ENCODE measurements at regions not wholly inside any gene's neighbourhood (a gene's known extent, or its start where the extent isn't known, plus 50 kb on each side); places are given as distances from the start of the nearest gene placed in this dataset.

DNA sequence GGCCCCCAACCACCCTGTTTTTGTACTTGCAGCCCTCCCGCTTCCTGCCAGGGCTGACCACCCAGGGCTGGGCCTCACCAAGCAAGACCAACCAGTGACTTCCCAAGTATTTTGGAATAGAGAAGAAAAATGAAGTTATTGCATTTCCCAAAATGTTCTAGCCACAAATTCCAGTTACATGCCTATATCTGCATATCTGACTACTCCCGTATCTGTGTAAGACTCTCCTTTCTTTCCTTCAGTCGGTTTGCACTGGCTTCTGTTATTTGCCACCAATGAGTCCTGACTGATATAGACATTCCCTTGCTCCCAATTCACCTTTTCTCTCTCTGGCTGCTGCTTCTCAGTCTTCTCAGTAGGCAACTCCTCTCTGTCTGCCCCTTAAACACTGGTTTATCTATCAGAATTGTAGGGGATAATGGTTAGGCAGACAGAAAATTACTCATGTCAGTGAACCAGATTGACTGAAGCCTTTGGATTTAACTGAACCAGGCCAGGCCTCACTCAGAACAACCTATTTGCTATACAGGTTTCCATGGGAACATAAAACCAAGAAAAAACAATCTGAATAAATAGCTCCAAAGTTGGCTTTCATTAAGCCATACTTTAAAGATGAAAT lies 85.3 kb downstream of the SPTSSA start:
- H3K4me2 ChIP-seq (ENCODE audit: insufficient read depth, low read length), result no peak overlapping the region
- ChIA-PET POLR2A (no interaction called here), CTCF (no interaction called here)
- no peak overlapping the region for H3K9ac ChIP-seq (replicated peaks; ENCODE audit: extremely low read depth, insufficient read depth, low read length)
- H3K9me1 ChIP-seq (replicated peaks; ENCODE audit: control insufficient read depth, extremely low read depth, insufficient read depth, low read length), result no peaks in the 10 kb centered on the region
- H2AFZ ChIP-seq (ENCODE audit: low read depth, low read length), result no peak overlapping the region
- no peaks in the 10 kb centered on the region for H3K79me2 ChIP-seq (ENCODE audit: control insufficient read depth, insufficient read depth, low read length)
- DNase-seq (ENCODE audit: low read depth, low spot score), result no peak
- FAIRE-seq, result no peak
- H4K20me1 ChIP-seq (replicated peaks; ENCODE audit: control insufficient read depth, extremely low read depth, insufficient read depth, low read length), result no peaks in the 10 kb centered on the region
- H3K36me3 ChIP-seq (ENCODE audit: control insufficient read depth in 2 of 2, extremely low read depth in 1 of 2, insufficient read depth in 2 of 2, low read length in 2 of 2), result no peaks in the 10 kb centered on the region
- BruUV-seq (replicated peaks), result no TSS peak
- H3K27me3 ChIP-seq (ENCODE audit: control insufficient read depth in 2 of 2, insufficient read depth in 2 of 2, low read length in 2 of 2), result peaks cover 3 to 6% of the 10 kb centered on the region in 2 experiments
- no peak overlapping the region for H3K4me3 ChIP-seq (replicated peaks in 1 of 3; ENCODE audit: insufficient read depth in 1 of 3, low read depth in 1 of 3, low read length in 3 of 3)
- H3K9me3 ChIP-seq (replicated peaks; ENCODE audit: control insufficient read depth, insufficient read depth, low read length), result no peaks in the 10 kb centered on the region
- no peaks in the 10 kb centered on the region for H3K4me1 ChIP-seq (ENCODE audit: control insufficient read depth, extremely low read depth, insufficient read depth, low read length)
- dilution Hi-C loops (cut with MboI; ENCODE audit: extremely low pct_ligation_motif_present, low sequenced_read_pairs), result no loop called here
- no peak overlapping the region for H3K27ac ChIP-seq (ENCODE audit: insufficient read depth, low read depth, low read length)
- TF ChIP-seq JUN (IDR thresholded peaks at IDR 0.05; ENCODE audit: borderline replicate concordance, insufficient read depth, insufficient read length, low read depth) (no peak), EZH2 (IDR thresholded peaks at IDR 0.05; ENCODE audit: borderline replicate concordance, low read depth, low read length, severe bottlenecking) (no peak), FOS (IDR thresholded peaks at IDR 0.05; ENCODE audit: borderline replicate concordance, insufficient read depth, low read length) (no peak), MYC (IDR thresholded peaks at IDR 0.05; ENCODE audit: low read depth, low read length) (no peak), POLR2AphosphoS5 (IDR thresholded peaks at IDR 0.05; ENCODE audit: insufficient read depth, low read depth, low read length) (no peak), POLR2A (IDR thresholded peaks at IDR 0.05; ENCODE audit: low read depth, low read length) (no peak), GATA2 (IDR thresholded peaks at IDR 0.05; ENCODE audit: insufficient read depth, insufficient read length, low read depth, low read length) (no peak)
- TF ChIP-seq, protein P1, sequence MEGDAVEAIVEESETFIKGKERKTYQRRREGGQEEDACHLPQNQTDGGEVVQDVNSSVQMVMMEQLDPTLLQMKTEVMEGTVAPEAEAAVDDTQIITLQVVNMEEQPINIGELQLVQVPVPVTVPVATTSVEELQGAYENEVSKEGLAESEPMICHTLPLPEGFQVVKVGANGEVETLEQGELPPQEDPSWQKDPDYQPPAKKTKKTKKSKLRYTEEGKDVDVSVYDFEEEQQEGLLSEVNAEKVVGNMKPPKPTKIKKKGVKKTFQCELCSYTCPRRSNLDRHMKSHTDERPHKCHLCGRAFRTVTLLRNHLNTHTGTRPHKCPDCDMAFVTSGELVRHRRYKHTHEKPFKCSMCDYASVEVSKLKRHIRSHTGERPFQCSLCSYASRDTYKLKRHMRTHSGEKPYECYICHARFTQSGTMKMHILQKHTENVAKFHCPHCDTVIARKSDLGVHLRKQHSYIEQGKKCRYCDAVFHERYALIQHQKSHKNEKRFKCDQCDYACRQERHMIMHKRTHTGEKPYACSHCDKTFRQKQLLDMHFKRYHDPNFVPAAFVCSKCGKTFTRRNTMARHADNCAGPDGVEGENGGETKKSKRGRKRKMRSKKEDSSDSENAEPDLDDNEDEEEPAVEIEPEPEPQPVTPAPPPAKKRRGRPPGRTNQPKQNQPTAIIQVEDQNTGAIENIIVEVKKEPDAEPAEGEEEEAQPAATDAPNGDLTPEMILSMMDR (IDR thresholded peaks at IDR 0.05; ENCODE audit: extremely low read depth in 1 of 2, insufficient read depth in 1 of 2, low read depth in 1 of 2, low read length in 2 of 2), result no peak
- TF ChIP-seq, protein P2, sequence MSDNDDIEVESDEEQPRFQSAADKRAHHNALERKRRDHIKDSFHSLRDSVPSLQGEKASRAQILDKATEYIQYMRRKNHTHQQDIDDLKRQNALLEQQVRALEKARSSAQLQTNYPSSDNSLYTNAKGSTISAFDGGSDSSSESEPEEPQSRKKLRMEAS (IDR thresholded peaks at IDR 0.05; ENCODE audit: insufficient read depth, insufficient read length), result no peak
- intact Hi-C loops (cut with micrococcal nuclease), result no loop called here

Measured in endothelial cell of umbilical vein (primary cell).